HUES64 (cell line): ENCODE measurements at regions not wholly inside any gene's neighbourhood (a gene's known extent, or its start where the extent isn't known, plus 50 kb on each side); places are given as distances from the start of the nearest gene placed in this dataset.
"Not testable (repeated sequence)": the region's sequence is repeated elsewhere in the genome, so short reads cannot be mapped to it uniquely, and the experiment has no call there.

Source experiments
- H3K27ac ChIP-seq: 2 replicates; pipeline ENCODE4 v1.7.0; 2013; ENCODE audit warnings: low read depth, low read length, inconsistent platforms
- H3K27me3 ChIP-seq: 2 replicates; pipeline ENCODE4 v1.6.1; 2013; ENCODE audit warnings: mild to moderate bottlenecking, low read length; ENCODE audit not compliant: insufficient read depth
- H3K36me3 ChIP-seq: 2 replicates; pipeline ENCODE4 v1.6.1; 2013; ENCODE audit warnings: mild to moderate bottlenecking, low read length; ENCODE audit not compliant: insufficient read depth
- H3K4me1 ChIP-seq: 2 replicates; pipeline ENCODE4 v1.6.1; 2013; ENCODE audit warnings: mild to moderate bottlenecking, low read length, moderate library complexity; ENCODE audit not compliant: insufficient read depth
- H3K4me3 ChIP-seq: 2 replicates; pipeline ENCODE4 v1.5.1; 2013; ENCODE audit warnings: mild to moderate bottlenecking, low read length, moderate library complexity
- H3K9ac ChIP-seq: 2 replicates; pipeline ENCODE4 v1.6.1; 2013; ENCODE audit warnings: mild to moderate bottlenecking, low read depth, low read length
- H3K9me3 ChIP-seq: 2 replicates; pipeline ENCODE4 v1.6.1; 2013; ENCODE audit warnings: low read depth, low read length; ENCODE audit not compliant: insufficient read depth
- WGBS: fragments of 150-250, 120-280 bp; methylation state at CpG from one replicate; pipeline ENCODE4 v1.1.7; 2013; ENCODE audit warnings: missing lambda C conversion rate; 5-methylcytosine and 5-hydroxymethylcytosine counted together

- WGBS, result 37% methylated on average over 3 of the region's 4 CpGs
Measured at GRCh38 chr18:71077451-71077850, 788.6 kb downstream of the SOCS6 start.

GRCh38 chr18:71075147-71075546, 786.3 kb downstream of the SOCS6 start:
- no peaks in the 10 kb centered on the region for H3K27me3 ChIP-seq
- H3K4me3 ChIP-seq, result no peak overlapping the region
- H3K36me3 ChIP-seq, result no peaks in the 10 kb centered on the region
- 65% methylated on average over 3 of the region's 3 CpGs for WGBS
- H3K9ac ChIP-seq, result no peak overlapping the region
- peaks cover 89% of the 10 kb centered on the region for H3K9me3 ChIP-seq
- no peaks in the 10 kb centered on the region for H3K4me1 ChIP-seq
- no peak overlapping the region for H3K27ac ChIP-seq

More at GRCh38 chr18:71077451-71077850, 788.6 kb downstream of the SOCS6 start:
- Histone ChIP-seq H3K9me3 (peaks cover 88% of the 10 kb centered on the region), H3K9ac (no peak overlapping the region), H3K27ac (no peak overlapping the region), H3K4me3 (no peak overlapping the region), H3K36me3 (no peaks in the 10 kb centered on the region), H3K27me3 (no peaks in the 10 kb centered on the region), H3K4me1 (no peaks in the 10 kb centered on the region)

- H3K9me3 ChIP-seq, result peaks cover 87% of the 10 kb centered on the region
- WGBS, result 64% methylated on average over 6 of the region's 6 CpGs
- H3K27ac ChIP-seq, result no peak overlapping the region
- H3K9ac ChIP-seq, result no peak overlapping the region
- H3K4me3 ChIP-seq, result no peak overlapping the region
- no peaks in the 10 kb centered on the region for H3K4me1 ChIP-seq
- no peaks in the 10 kb centered on the region for H3K36me3 ChIP-seq
- H3K27me3 ChIP-seq, result no peaks in the 10 kb centered on the region
Measured at GRCh38 chr18:71068338-71068737, 779.5 kb downstream of the SOCS6 start.

- Histone ChIP-seq H3K4me1 (no peaks in the 10 kb centered on the region), H3K27me3 (no peaks in the 10 kb centered on the region)
- WGBS, result 87% methylated on average over 1 of the region's 1 CpG
Measured at GRCh38 chr18:71049893-71050292, 761.0 kb downstream of the SOCS6 start.

GRCh38 chr18:71047882-71048281, 759.0 kb downstream of the SOCS6 start:
- H3K27ac ChIP-seq, result no peak overlapping the region
- WGBS, result 73% methylated on average over 4 of the region's 4 CpGs
- no peaks in the 10 kb centered on the region for H3K27me3 ChIP-seq
- H3K9me3 ChIP-seq, result peaks cover 90% of the 10 kb centered on the region
- no peak overlapping the region for H3K4me3 ChIP-seq
- no peaks in the 10 kb centered on the region for H3K36me3 ChIP-seq
- H3K9ac ChIP-seq, result no peak overlapping the region
- H3K4me1 ChIP-seq, result no peaks in the 10 kb centered on the region

More at GRCh38 chr18:71049893-71050292, 761.0 kb downstream of the SOCS6 start:
- no peak overlapping the region for H3K27ac ChIP-seq
- H3K36me3 ChIP-seq, result no peaks in the 10 kb centered on the region
- no peak overlapping the region for H3K9ac ChIP-seq
- no peak overlapping the region for H3K4me3 ChIP-seq
- peaks cover 92% of the 10 kb centered on the region for H3K9me3 ChIP-seq

GRCh38 chr18:71045331-71046065, 756.7 kb downstream of the SOCS6 start:
- Histone ChIP-seq H3K9ac (no peak overlapping the region), H3K4me1 (no peaks in the 10 kb centered on the region), H3K9me3 (peaks cover 85% of the 10 kb centered on the region), H3K36me3 (no peaks in the 10 kb centered on the region), H3K27ac (no peak overlapping the region), H3K4me3 (no peak overlapping the region), H3K27me3 (no peaks in the 10 kb centered on the region)
- WGBS, result no CpG with 5 or more reads among the region's 1 CpG

- Histone ChIP-seq H3K4me3 (no peak overlapping the region), H3K36me3 (no peaks in the 10 kb centered on the region), H3K9ac (no peak overlapping the region), H3K9me3 (peaks cover 83% of the 10 kb centered on the region), H3K4me1 (no peaks in the 10 kb centered on the region), H3K27me3 (no peaks in the 10 kb centered on the region), H3K27ac (no peak overlapping the region)
- 72% methylated on average over 3 of the region's 4 CpGs for WGBS
Measured at GRCh38 chr18:71040161-71040560, 751.3 kb downstream of the SOCS6 start.

GRCh38 chr18:71038196-71038595, 749.4 kb downstream of the SOCS6 start:
- H3K4me3 ChIP-seq, result no peak overlapping the region
- H3K9me3 ChIP-seq, result peaks cover 81% of the 10 kb centered on the region
- H3K27me3 ChIP-seq, result no peaks in the 10 kb centered on the region
- no peaks in the 10 kb centered on the region for H3K36me3 ChIP-seq
- no peak overlapping the region for H3K27ac ChIP-seq
- WGBS, result no CpG with 5 or more reads among the region's 1 CpG
- H3K4me1 ChIP-seq, result no peaks in the 10 kb centered on the region
- H3K9ac ChIP-seq, result no peak overlapping the region

- H3K4me3 ChIP-seq, result no peak overlapping the region
- H3K27me3 ChIP-seq, result no peaks in the 10 kb centered on the region
- no peak overlapping the region for H3K27ac ChIP-seq
- H3K9ac ChIP-seq, result no peak overlapping the region
- no peaks in the 10 kb centered on the region for H3K4me1 ChIP-seq
- H3K36me3 ChIP-seq, result no peaks in the 10 kb centered on the region
- WGBS, result no CpG with 5 or more reads among the region's 1 CpG
- peaks cover 87% of the 10 kb centered on the region for H3K9me3 ChIP-seq
Measured at GRCh38 chr18:71036783-71037182, 747.9 kb downstream of the SOCS6 start.

GRCh38 chr18:71031296-71032191, 742.7 kb downstream of the SOCS6 start:
- WGBS, result 89% methylated on average over 46 of the region's 46 CpGs
- not testable (repeated sequence) for H3K36me3 ChIP-seq, H3K27ac ChIP-seq, H3K4me1 ChIP-seq, H3K9ac ChIP-seq, H3K4me3 ChIP-seq, H3K27me3 ChIP-seq
- H3K9me3 ChIP-seq, result peaks cover 62% of the 10 kb centered on the region

GRCh38 chr18:71030085-71030484, 741.2 kb downstream of the SOCS6 start:
- not testable (repeated sequence) for H3K27me3 ChIP-seq, H3K4me3 ChIP-seq, H3K9ac ChIP-seq, H3K27ac ChIP-seq, H3K4me1 ChIP-seq, H3K36me3 ChIP-seq
- 90% methylated on average over 8 of the region's 8 CpGs for WGBS
- H3K9me3 ChIP-seq, result peaks cover 61% of the 10 kb centered on the region
